ENCODE measurements at regions not wholly inside any gene's neighbourhood (a gene's known extent, or its start where the extent isn't known, plus 50 kb on each side); places are given as distances from the start of the nearest gene placed in this dataset.
"Not testable (repeated sequence)": the region's sequence is repeated elsewhere in the genome, so short reads cannot be mapped to it uniquely, and the experiment has no call there.

GRCh38 chr14:26655128-26655527, 57.3 kb upstream of the NOVA1 start:
- Histone ChIP-seq H3F3A (ENCODE audit: control insufficient read depth, insufficient read depth) (no peaks in the 10 kb centered on the region), H3K9me3 (ENCODE audit: control insufficient read depth, insufficient read depth, low read length) (peaks cover 3% of the 10 kb centered on the region; the same call in 1 of the 2 replicates), H3K9me2 (replicated peaks; ENCODE audit: control insufficient read depth, low read length) (no peaks in the 10 kb centered on the region), H4K20me1 (ENCODE audit: control insufficient read depth, insufficient read depth, low read depth, low read length) (no peaks in the 10 kb centered on the region), H3K27ac (ENCODE audit: low read depth, low read length) (no peak overlapping the region), H3K4me2 (ENCODE audit: low read length) (no peak overlapping the region), H3K79me2 (ENCODE audit: control insufficient read depth, low read length) (no peaks in the 10 kb centered on the region), H3K4me1 (ENCODE audit: control insufficient read depth, low read length) (no peaks in the 10 kb centered on the region), H3K27me3 (ENCODE audit: control insufficient read depth, low read length) (no peaks in the 10 kb centered on the region), H3K36me3 (ENCODE audit: control insufficient read depth, low read length) (no peaks in the 10 kb centered on the region), H3K4me3 (ENCODE audit: low read length) (no peak overlapping the region)
- TF ChIP-seq EZH2phosphoT487 (IDR thresholded peaks at IDR 0.05; ENCODE audit: borderline replicate concordance, low read length), result no peak

GRCh38 chr14:26663506-26663905, 65.7 kb upstream of the NOVA1 start:
- H3K27ac ChIP-seq (ENCODE audit: low read depth, low read length), result no peak overlapping the region
- H3K27me3 ChIP-seq (ENCODE audit: control insufficient read depth, low read length), result no peaks in the 10 kb centered on the region
- no peaks in the 10 kb centered on the region for H3F3A ChIP-seq (ENCODE audit: control insufficient read depth, insufficient read depth)
- no peaks in the 10 kb centered on the region for H3K79me2 ChIP-seq (ENCODE audit: control insufficient read depth, low read length)
- no peaks in the 10 kb centered on the region for H4K20me1 ChIP-seq (ENCODE audit: control insufficient read depth, insufficient read depth, low read depth, low read length)
- H3K4me1 ChIP-seq (ENCODE audit: control insufficient read depth, low read length), result no peaks in the 10 kb centered on the region
- no peaks in the 10 kb centered on the region for H3K36me3 ChIP-seq (ENCODE audit: control insufficient read depth, low read length)
- H3K4me2 ChIP-seq (ENCODE audit: low read length), result no peak overlapping the region
- TF ChIP-seq CTCF (IDR thresholded peaks at IDR 0.05; ENCODE audit: low read depth, low read length, poor library complexity, severe bottlenecking) (no peak), EZH2phosphoT487 (IDR thresholded peaks at IDR 0.05; ENCODE audit: borderline replicate concordance, low read length) (no peak)
- H3K9me3 ChIP-seq (ENCODE audit: control insufficient read depth, insufficient read depth, low read length), result no peaks in the 10 kb centered on the region
- no peak overlapping the region for H3K4me3 ChIP-seq (ENCODE audit: low read length)
- H3K9me2 ChIP-seq (replicated peaks; ENCODE audit: control insufficient read depth, low read length), result no peaks in the 10 kb centered on the region

- H4K20me1 ChIP-seq (ENCODE audit: control insufficient read depth, insufficient read depth, low read depth, low read length); H3K27ac ChIP-seq (ENCODE audit: low read depth, low read length); H3K27me3 ChIP-seq (ENCODE audit: control insufficient read depth, low read length); H3K9me2 ChIP-seq (replicated peaks; ENCODE audit: control insufficient read depth, low read length); H3K36me3 ChIP-seq (ENCODE audit: control insufficient read depth, low read length); H3K4me3 ChIP-seq (ENCODE audit: low read length); H3K4me1 ChIP-seq (ENCODE audit: control insufficient read depth, low read length); H3K9me3 ChIP-seq (ENCODE audit: control insufficient read depth, insufficient read depth, low read length); H3K79me2 ChIP-seq (ENCODE audit: control insufficient read depth, low read length); H3K4me2 ChIP-seq (ENCODE audit: low read length); H3F3A ChIP-seq (ENCODE audit: control insufficient read depth, insufficient read depth): not testable (repeated sequence)
These were observed 81.0 kb upstream of the NOVA1 start for GRCh38 chr14:26678732-26679420.

- Histone ChIP-seq H3K4me2 (ENCODE audit: low read length) (no peak overlapping the region), H3K9me2 (replicated peaks; ENCODE audit: control insufficient read depth, low read length) (no peaks in the 10 kb centered on the region), H3K27me3 (ENCODE audit: control insufficient read depth, low read length) (no peaks in the 10 kb centered on the region), H3F3A (ENCODE audit: control insufficient read depth, insufficient read depth) (no peaks in the 10 kb centered on the region), H3K4me1 (ENCODE audit: control insufficient read depth, low read length) (no peaks in the 10 kb centered on the region), H3K36me3 (ENCODE audit: control insufficient read depth, low read length) (no peaks in the 10 kb centered on the region), H3K4me3 (ENCODE audit: low read length) (no peak overlapping the region), H3K27ac (ENCODE audit: low read depth, low read length) (no peak overlapping the region), H4K20me1 (ENCODE audit: control insufficient read depth, insufficient read depth, low read depth, low read length) (no peaks in the 10 kb centered on the region), H3K9me3 (ENCODE audit: control insufficient read depth, insufficient read depth, low read length) (peaks cover 3% of the 10 kb centered on the region; the same call in 1 of the 2 replicates), H3K79me2 (ENCODE audit: control insufficient read depth, low read length) (no peaks in the 10 kb centered on the region)
- TF ChIP-seq CTCF (IDR thresholded peaks at IDR 0.05; ENCODE audit: low read depth, low read length, poor library complexity, severe bottlenecking) (no peak), EZH2phosphoT487 (IDR thresholded peaks at IDR 0.05; ENCODE audit: borderline replicate concordance, low read length) (no peak)
These were observed 87.6 kb upstream of the NOVA1 start for GRCh38 chr14:26685401-26685800.

All from DOHH2 (cell line).